NCI-H1092 treated with DMSO at 0.1 percent for 48 hours (cell line): ENCODE measurements at regions not wholly inside any gene's neighbourhood (a gene's known extent, or its start where the extent isn't known, plus 50 kb on each side); places are given as distances from the start of the nearest gene placed in this dataset.

Experiments used
- DNase-seq: peaks from one replicate; lab custom pipeline; 2025; lab: John Stamatoyannopoulos, UW

GRCh38 chr6:156513504-156513903, 263.7 kb upstream of the ARID1B start:
- DNase-seq: no peak

GRCh38 chr6:156511570-156511969, 265.6 kb upstream of the ARID1B start:
- DNase-seq: no peak

GRCh38 chr6:156511051-156511450, 266.1 kb upstream of the ARID1B start:
- no peak for DNase-seq

- DNase-seq: no peak
These were observed 266.9 kb upstream of the ARID1B start for GRCh38 chr6:156510242-156510641.

GRCh38 chr6:156509496-156509895, 267.7 kb upstream of the ARID1B start:
- DNase-seq: no peak

- DNase-seq: no peak
These were observed 268.3 kb upstream of the ARID1B start for GRCh38 chr6:156508923-156509322.

- no peak for DNase-seq
These were observed 269.1 kb upstream of the ARID1B start for GRCh38 chr6:156508126-156508525.

- DNase-seq: no peak
These were observed 269.5 kb upstream of the ARID1B start for GRCh38 chr6:156507656-156508055.

GRCh38 chr6:156507106-156507505, 270.1 kb upstream of the ARID1B start:
- DNase-seq: no peak

GRCh38 chr6:156502969-156503504, 274.1 kb upstream of the ARID1B start:
- no peak for DNase-seq

GRCh38 chr6:156497618-156498017, 279.6 kb upstream of the ARID1B start:
- DNase-seq: no peak

- no peak for DNase-seq
These were observed 289.3 kb upstream of the ARID1B start for GRCh38 chr6:156487877-156488276.

GRCh38 chr6:156485150-156485549, 292.0 kb upstream of the ARID1B start:
- no peak for DNase-seq

GRCh38 chr6:156474507-156475120, 302.6 kb upstream of the ARID1B start:
- no peak for DNase-seq

GRCh38 chr6:156471000-156471399, 306.2 kb upstream of the ARID1B start:
- no peak for DNase-seq

GRCh38 chr6:156464100-156464878, 312.9 kb upstream of the ARID1B start:
- no peak for DNase-seq

- DNase-seq: no peak
These were observed 315.5 kb upstream of the ARID1B start for GRCh38 chr6:156461647-156462046.

- DNase-seq: no peak
These were observed 319.6 kb upstream of the ARID1B start for GRCh38 chr6:156457601-156458000.

- no peak for DNase-seq
These were observed 321.3 kb upstream of the ARID1B start for GRCh38 chr6:156455847-156456246.

GRCh38 chr6:156454867-156455266, 322.3 kb upstream of the ARID1B start:
- DNase-seq: no peak

- DNase-seq: no peak
These were observed 325.5 kb upstream of the ARID1B start for GRCh38 chr6:156451726-156452125.

- DNase-seq: no peak
These were observed 326.1 kb upstream of the ARID1B start for GRCh38 chr6:156451088-156451487.

GRCh38 chr6:156450421-156450820, 326.8 kb upstream of the ARID1B start:
- DNase-seq: no peak
